Neural cell (in vitro differentiated cells): ENCODE measurements at regions not wholly inside any gene's neighbourhood (a gene's known extent, or its start where the extent isn't known, plus 50 kb on each side); places are given as distances from the start of the nearest gene placed in this dataset.

ENCODE experiments used
- EP300 ChIP-seq: fragments of 450-650 bp; conservative IDR thresholded peaks from 2 replicates; pipeline ENCODE4 v1.6.1; 2014; ENCODE audit warnings: antibody characterized with exemption, mild to moderate bottlenecking, moderate library complexity; ENCODE audit not compliant: poor library complexity, severe bottlenecking
- EZH2 ChIP-seq: fragments of 200-600, 300-800 bp; shearing (Covaris generic), sonication (generic); IDR thresholded peaks from 2 replicates; pipeline ENCODE4 v1.6.1; 2014; ENCODE audit warnings: antibody characterized with exemption, low read length, borderline replicate concordance, mild to moderate bottlenecking; ENCODE audit not compliant: insufficient read depth, poor library complexity, severe bottlenecking
- MXI1 ChIP-seq: fragments of 450-650 bp; conservative IDR thresholded peaks from 2 replicates; pipeline ENCODE4 v1.6.1; 2014; ENCODE audit warnings: antibody characterized with exemption, mild to moderate bottlenecking; ENCODE audit not compliant: poor library complexity, severe bottlenecking
- POLR2AphosphoS5 ChIP-seq: IDR thresholded peaks from 2 replicates; pipeline ENCODE4 v1.6.1; 2012
- RAD21 ChIP-seq: fragments of 450-650 bp; conservative IDR thresholded peaks from 2 replicates; pipeline ENCODE4 v1.6.1; 2014; ENCODE audit warnings: antibody characterized with exemption, mild to moderate bottlenecking, moderate library complexity
- TAF1 ChIP-seq: IDR thresholded peaks from 2 replicates; pipeline ENCODE4 v1.6.1; 2012; ENCODE audit warnings: low read depth
- TF ChIP-seq, protein P1 (sequence below): fragments of 450-650 bp; IDR thresholded peaks from 2 replicates; pipeline ENCODE4 v1.5.1; 2014; ENCODE audit warnings: antibody characterized with exemption, mild to moderate bottlenecking, moderate library complexity; ENCODE audit not compliant: poor library complexity, severe bottlenecking
- TF ChIP-seq, protein P2 (sequence below): IDR thresholded peaks from 2 replicates; pipeline ENCODE4 v1.6.1; 2012; ENCODE audit warnings: borderline replicate concordance

DNA sequence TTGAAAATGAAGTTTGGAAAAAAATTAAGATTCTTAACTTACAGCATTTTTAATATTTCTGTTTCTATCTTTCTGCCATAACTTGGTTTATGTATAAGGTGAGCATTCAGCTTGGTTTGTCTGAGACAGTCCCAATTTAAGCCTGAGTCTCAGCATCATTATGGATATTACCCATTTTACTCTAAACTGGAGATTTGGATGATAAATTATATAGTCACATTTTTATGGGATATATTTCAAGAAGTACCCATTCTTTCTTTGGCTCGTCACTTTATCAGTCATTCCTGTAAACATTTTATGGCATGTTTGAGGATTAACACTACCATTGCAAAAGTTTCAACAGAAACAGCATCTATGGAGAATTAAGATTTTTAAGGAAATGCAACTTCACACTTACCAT is 1129.0 kb upstream of the PCDH9 start:
- TF ChIP-seq EZH2 (no peak), MXI1 (no peak), TAF1 (no peak), EP300 (no peak), RAD21 (no peak), POLR2AphosphoS5 (no peak)
- TF ChIP-seq, protein P1, sequence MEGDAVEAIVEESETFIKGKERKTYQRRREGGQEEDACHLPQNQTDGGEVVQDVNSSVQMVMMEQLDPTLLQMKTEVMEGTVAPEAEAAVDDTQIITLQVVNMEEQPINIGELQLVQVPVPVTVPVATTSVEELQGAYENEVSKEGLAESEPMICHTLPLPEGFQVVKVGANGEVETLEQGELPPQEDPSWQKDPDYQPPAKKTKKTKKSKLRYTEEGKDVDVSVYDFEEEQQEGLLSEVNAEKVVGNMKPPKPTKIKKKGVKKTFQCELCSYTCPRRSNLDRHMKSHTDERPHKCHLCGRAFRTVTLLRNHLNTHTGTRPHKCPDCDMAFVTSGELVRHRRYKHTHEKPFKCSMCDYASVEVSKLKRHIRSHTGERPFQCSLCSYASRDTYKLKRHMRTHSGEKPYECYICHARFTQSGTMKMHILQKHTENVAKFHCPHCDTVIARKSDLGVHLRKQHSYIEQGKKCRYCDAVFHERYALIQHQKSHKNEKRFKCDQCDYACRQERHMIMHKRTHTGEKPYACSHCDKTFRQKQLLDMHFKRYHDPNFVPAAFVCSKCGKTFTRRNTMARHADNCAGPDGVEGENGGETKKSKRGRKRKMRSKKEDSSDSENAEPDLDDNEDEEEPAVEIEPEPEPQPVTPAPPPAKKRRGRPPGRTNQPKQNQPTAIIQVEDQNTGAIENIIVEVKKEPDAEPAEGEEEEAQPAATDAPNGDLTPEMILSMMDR: no peak
- TF ChIP-seq, protein P2, sequence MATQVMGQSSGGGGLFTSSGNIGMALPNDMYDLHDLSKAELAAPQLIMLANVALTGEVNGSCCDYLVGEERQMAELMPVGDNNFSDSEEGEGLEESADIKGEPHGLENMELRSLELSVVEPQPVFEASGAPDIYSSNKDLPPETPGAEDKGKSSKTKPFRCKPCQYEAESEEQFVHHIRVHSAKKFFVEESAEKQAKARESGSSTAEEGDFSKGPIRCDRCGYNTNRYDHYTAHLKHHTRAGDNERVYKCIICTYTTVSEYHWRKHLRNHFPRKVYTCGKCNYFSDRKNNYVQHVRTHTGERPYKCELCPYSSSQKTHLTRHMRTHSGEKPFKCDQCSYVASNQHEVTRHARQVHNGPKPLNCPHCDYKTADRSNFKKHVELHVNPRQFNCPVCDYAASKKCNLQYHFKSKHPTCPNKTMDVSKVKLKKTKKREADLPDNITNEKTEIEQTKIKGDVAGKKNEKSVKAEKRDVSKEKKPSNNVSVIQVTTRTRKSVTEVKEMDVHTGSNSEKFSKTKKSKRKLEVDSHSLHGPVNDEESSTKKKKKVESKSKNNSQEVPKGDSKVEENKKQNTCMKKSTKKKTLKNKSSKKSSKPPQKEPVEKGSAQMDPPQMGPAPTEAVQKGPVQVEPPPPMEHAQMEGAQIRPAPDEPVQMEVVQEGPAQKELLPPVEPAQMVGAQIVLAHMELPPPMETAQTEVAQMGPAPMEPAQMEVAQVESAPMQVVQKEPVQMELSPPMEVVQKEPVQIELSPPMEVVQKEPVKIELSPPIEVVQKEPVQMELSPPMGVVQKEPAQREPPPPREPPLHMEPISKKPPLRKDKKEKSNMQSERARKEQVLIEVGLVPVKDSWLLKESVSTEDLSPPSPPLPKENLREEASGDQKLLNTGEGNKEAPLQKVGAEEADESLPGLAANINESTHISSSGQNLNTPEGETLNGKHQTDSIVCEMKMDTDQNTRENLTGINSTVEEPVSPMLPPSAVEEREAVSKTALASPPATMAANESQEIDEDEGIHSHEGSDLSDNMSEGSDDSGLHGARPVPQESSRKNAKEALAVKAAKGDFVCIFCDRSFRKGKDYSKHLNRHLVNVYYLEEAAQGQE: no peak
